Astrocyte (in vitro differentiated cells and primary cell): ENCODE measurements at regions not wholly inside any gene's neighbourhood (a gene's known extent, or its start where the extent isn't known, plus 50 kb on each side); places are given as distances from the start of the nearest gene placed in this dataset.

ENCODE experiments used
- DNase-seq: peaks from one replicate; pipeline ENCODE4 v3.0.0-alpha.2; 2010; ENCODE audit warnings: low read depth
- FAIRE-seq: peaks from 2 replicates; lab custom pipeline; 2011; peaks lifted over from hg19 to GRCh38; lab: Jason Lieb, UNC
- H2AFZ ChIP-seq: 2 replicates; pipeline ENCODE4 v1.6.0; 2012; ENCODE audit warnings: low read depth, low read length, inconsistent platforms
- H3K27ac ChIP-seq: 2 replicates; pipeline ENCODE4 v1.5.1; 2011; ENCODE audit warnings: low read depth, low read length, inconsistent platforms
- H3K27me3 ChIP-seq: 2 replicates; pipeline ENCODE4 v1.6.0; 2011; ENCODE audit warnings: low read length, inconsistent platforms; ENCODE audit not compliant: insufficient read depth
- H3K36me3 ChIP-seq: 2 replicates; pipeline ENCODE4 v1.5.1; 2011; ENCODE audit warnings: low read length, inconsistent platforms; ENCODE audit not compliant: insufficient read depth
- H3K4me1 ChIP-seq: 2 replicates; pipeline ENCODE4 v1.5.1; 2011; ENCODE audit warnings: low read length, inconsistent platforms; ENCODE audit not compliant: insufficient read depth
- H3K4me2 ChIP-seq: 2 replicates; pipeline ENCODE4 v1.6.0; 2012; ENCODE audit warnings: low read length, inconsistent platforms
- H3K4me3 ChIP-seq: 2 replicates; pipeline ENCODE4 v1.5.1; 2011; ENCODE audit warnings: low read depth, mild to moderate bottlenecking, low read length, inconsistent platforms; ENCODE audit not compliant: insufficient read depth
- H3K79me2 ChIP-seq: 2 replicates; pipeline ENCODE4 v1.6.0; 2012; ENCODE audit warnings: mild to moderate bottlenecking, low read length, inconsistent platforms; ENCODE audit not compliant: insufficient read depth
- H3K9ac ChIP-seq: 2 replicates; pipeline ENCODE4 v1.6.0; 2012; ENCODE audit warnings: mild to moderate bottlenecking, low read length, inconsistent platforms
- H3K9me3 ChIP-seq: 2 replicates; pipeline ENCODE4 v1.5.1; 2012; ENCODE audit warnings: low read depth, mild to moderate bottlenecking, low read length, inconsistent platforms; ENCODE audit not compliant: insufficient read depth
- H4K20me1 ChIP-seq: 2 replicates; pipeline ENCODE4 v1.6.0; 2012; ENCODE audit warnings: low read length, inconsistent platforms; ENCODE audit not compliant: insufficient read depth
- H3K27ac Mint-ChIP-seq: one replicate; pipeline ENCODE4 v1.8.0; 2021; ENCODE audit warnings: mild to moderate bottlenecking, mixed read lengths; ENCODE audit not compliant: unreplicated experiment
- H3K27me3 Mint-ChIP-seq: one replicate; pipeline ENCODE4 v1.8.0; 2021; ENCODE audit warnings: low read depth, mixed read lengths; ENCODE audit not compliant: unreplicated experiment
- H3K36me3 Mint-ChIP-seq: one replicate; pipeline ENCODE4 v1.8.0; 2021; ENCODE audit warnings: low read depth, mixed read lengths; ENCODE audit not compliant: unreplicated experiment
- H3K4me1 Mint-ChIP-seq: one replicate; pipeline ENCODE4 v1.8.0; 2021; ENCODE audit warnings: low read depth, mixed read lengths; ENCODE audit not compliant: unreplicated experiment
- H3K4me3 Mint-ChIP-seq: one replicate; pipeline ENCODE4 v1.8.0; 2021; ENCODE audit warnings: mild to moderate bottlenecking, moderate library complexity, mixed read lengths; ENCODE audit not compliant: unreplicated experiment
- H3K9me3 Mint-ChIP-seq: one replicate; pipeline ENCODE4 v1.8.0; 2021; ENCODE audit warnings: mild to moderate bottlenecking, mixed read lengths; ENCODE audit not compliant: unreplicated experiment
- CTCF ChIP-seq: IDR thresholded peaks from 2 replicates; pipeline ENCODE4 v1.5.1; 2011; ENCODE audit warnings: low read depth, mild to moderate bottlenecking, inconsistent platforms, low read length, moderate library complexity; ENCODE audit not compliant: insufficient read depth
- EZH2 ChIP-seq: IDR thresholded peaks from 2 replicates; pipeline ENCODE4 v1.6.1; 2012; ENCODE audit warnings: mild to moderate bottlenecking, low read length, inconsistent platforms; ENCODE audit not compliant: insufficient read depth

- FAIRE-seq, result no peak
- H3K9me3 Mint-ChIP-seq, result peaks cover 3% of the 10 kb centered on the region
Observed at GRCh38 chr19:28148554-28148953, 1064.4 kb downstream of the UQCRFS1 start.

GRCh38 chr19:28142258-28142657 is 1070.7 kb downstream of the UQCRFS1 start:
- Mint-ChIP-seq H3K27ac (no peak overlapping the region), H3K4me3 (no peak overlapping the region), H3K4me1 (no peaks in the 10 kb centered on the region), H3K36me3 (no peaks in the 10 kb centered on the region), H3K27me3 (peaks cover 23% of the 10 kb centered on the region), H3K9me3 (peaks cover 1% of the 10 kb centered on the region)
- Histone ChIP-seq H3K79me2 (no peaks in the 10 kb centered on the region), H3K36me3 (no peaks in the 10 kb centered on the region), H3K4me1 (no peaks in the 10 kb centered on the region), H3K9me3 (no peaks in the 10 kb centered on the region), H4K20me1 (no peaks in the 10 kb centered on the region), H3K4me2 (no peak overlapping the region), H2AFZ (no peak overlapping the region), H3K27ac (no peak overlapping the region), H3K27me3 (no peaks in the 10 kb centered on the region), H3K9ac (no peak overlapping the region), H3K4me3 (no peak overlapping the region)
- FAIRE-seq, result no peak
- TF ChIP-seq EZH2 (no peak), CTCF (no peak)
- no peak for DNase-seq

More at GRCh38 chr19:28148554-28148953, 1064.4 kb downstream of the UQCRFS1 start:
- Mint-ChIP-seq H3K4me1 (peaks cover 5% of the 10 kb centered on the region), H3K27me3 (peaks cover 36% of the 10 kb centered on the region), H3K36me3 (no peaks in the 10 kb centered on the region), H3K4me3 (no peak overlapping the region), H3K27ac (no peak overlapping the region)
- H4K20me1 ChIP-seq, result no peaks in the 10 kb centered on the region
- H3K9ac ChIP-seq, result no peak overlapping the region
- no peaks in the 10 kb centered on the region for H3K27me3 ChIP-seq
- H3K9me3 ChIP-seq, result no peaks in the 10 kb centered on the region
- H3K4me2 ChIP-seq, result no peak overlapping the region
- no peaks in the 10 kb centered on the region for H3K79me2 ChIP-seq
- DNase-seq, result no peak
- TF ChIP-seq EZH2 (no peak), CTCF (no peak)
- H3K4me3 ChIP-seq, result no peak overlapping the region
- H2AFZ ChIP-seq, result no peak overlapping the region
- H3K27ac ChIP-seq, result no peak overlapping the region
- no peaks in the 10 kb centered on the region for H3K36me3 ChIP-seq
- H3K4me1 ChIP-seq, result no peaks in the 10 kb centered on the region

GRCh38 chr19:28140201-28140600 is 1072.8 kb downstream of the UQCRFS1 start:
- Histone ChIP-seq H3K36me3 (no peaks in the 10 kb centered on the region), H3K9ac (no peak overlapping the region), H2AFZ (no peak overlapping the region), H3K4me2 (no peak overlapping the region), H3K27me3 (no peaks in the 10 kb centered on the region), H3K9me3 (no peaks in the 10 kb centered on the region), H3K79me2 (no peaks in the 10 kb centered on the region), H3K4me1 (no peaks in the 10 kb centered on the region), H3K4me3 (no peak overlapping the region), H3K27ac (no peak overlapping the region), H4K20me1 (no peaks in the 10 kb centered on the region)
- H3K9me3 Mint-ChIP-seq, result peaks cover 1% of the 10 kb centered on the region
- no peaks in the 10 kb centered on the region for H3K4me1 Mint-ChIP-seq
- FAIRE-seq (no peak), DNase-seq (no peak)
- H3K27me3 Mint-ChIP-seq, result peaks cover 8% of the 10 kb centered on the region
- TF ChIP-seq CTCF (no peak), EZH2 (no peak)
- no peaks in the 10 kb centered on the region for H3K36me3 Mint-ChIP-seq
- H3K4me3 Mint-ChIP-seq, result no peak overlapping the region
- no peak overlapping the region for H3K27ac Mint-ChIP-seq
